OCI-LY7 (cell line): ENCODE measurements at regions not wholly inside any gene's neighbourhood (a gene's known extent, or its start where the extent isn't known, plus 50 kb on each side); places are given as distances from the start of the nearest gene placed in this dataset.

Experiments used
- BruUV-seq: library from RNA; stranded (reverse); fragments of 400-500 nt; replicated peaks from 2 replicates; lab custom pipeline; 2021; lab: Mats Ljungman, UMichigan
- CTCF ChIA-PET: fragments of 300-600 bp; sonication (Branson Sonifier 250); formaldehyde crosslinking; loops from one replicate; lab custom pipeline; 2022; ENCODE audit warnings: antibody characterized with exemption; ENCODE audit not compliant: unreplicated experiment; lab: Charles Lee
- POLR2A ChIA-PET: fragments of 300-600 bp; sonication (Branson Sonifier 250); formaldehyde crosslinking; loops from one replicate; lab custom pipeline; 2022; ENCODE audit warnings: antibody characterized with exemption; lab: Charles Lee
- DNase-seq: peaks from one replicate; pipeline ENCODE4 v3.0.0-alpha.2; 2015; ENCODE audit warnings: low spot score
- H2AFZ ChIP-seq: fragments of 200-600 bp; sonication (generic), shearing (Covaris generic); 2 replicates; pipeline ENCODE4 v1.6.1; 2014; ENCODE audit warnings: mild to moderate bottlenecking, antibody characterized with exemption, low read length, moderate library complexity
- H3K27ac ChIP-seq: fragments of 200-600 bp; sonication (generic); 2 replicates; pipeline ENCODE4 v1.5.1; 2014; ENCODE audit warnings: mixed run types, low read depth, mild to moderate bottlenecking, moderate library complexity, low read length, inconsistent platforms; ENCODE audit not compliant: poor library complexity, severe bottlenecking
- H3K36me3 ChIP-seq: fragments of 200-600 bp; sonication (generic); 2 replicates; pipeline ENCODE4 v1.6.1; 2014; ENCODE audit warnings: mild to moderate bottlenecking, antibody characterized with exemption, low read length, moderate library complexity, mixed read lengths; ENCODE audit not compliant: insufficient read depth
- H3K4me1 ChIP-seq: fragments of 200-600 bp; sonication (generic); 2 replicates; pipeline ENCODE4 v1.5.1; 2014; ENCODE audit warnings: mild to moderate bottlenecking, low read length; ENCODE audit not compliant: insufficient read depth, poor library complexity, severe bottlenecking
- H3K4me2 ChIP-seq: fragments of 200-600 bp; sonication (generic); 2 replicates; pipeline ENCODE4 v1.6.1; 2014; ENCODE audit warnings: mild to moderate bottlenecking, low read length
- H3K4me3 ChIP-seq: fragments of 200-600 bp; sonication (generic); 2 replicates; pipeline ENCODE4 v1.5.1; 2014; ENCODE audit warnings: mild to moderate bottlenecking, low read depth, low read length; ENCODE audit not compliant: poor library complexity, severe bottlenecking
- H3K79me2 ChIP-seq: fragments of 200-600 bp; sonication (generic); 2 replicates; pipeline ENCODE4 v1.6.1; 2016; ENCODE audit warnings: low read depth, mild to moderate bottlenecking, low read length, moderate library complexity, mixed read lengths; ENCODE audit not compliant: insufficient read depth
- H3K9me2 ChIP-seq: fragments of 200-600 bp; sonication (generic); 2 replicates; pipeline ENCODE4 v1.6.1; 2016; ENCODE audit warnings: mild to moderate bottlenecking, low read length, mixed read lengths; ENCODE audit not compliant: insufficient read depth
- H3K9me3 ChIP-seq: fragments of 200-600 bp; sonication (generic); 2 replicates; pipeline ENCODE4 v1.6.1; 2014; ENCODE audit warnings: mild to moderate bottlenecking, mixed run types, low read length, mixed read lengths
- H4K20me1 ChIP-seq: fragments of 200-600 bp; sonication (generic); 2 replicates; pipeline ENCODE4 v1.6.1; 2014; ENCODE audit warnings: mild to moderate bottlenecking, antibody characterized with exemption, low read length, moderate library complexity, mixed read lengths; ENCODE audit not compliant: insufficient read depth
- EZH2phosphoT487 ChIP-seq: fragments of 200-600 bp; sonication (generic); IDR thresholded peaks from 2 replicates; pipeline ENCODE4 v1.6.1; 2018; ENCODE audit warnings: low read depth, borderline replicate concordance, mild to moderate bottlenecking, mixed run types, antibody characterized with exemption, low read length, moderate library complexity, mixed read lengths
- intact Hi-C: fragments of 100-400 bp; cut with micrococcal nuclease; formaldehyde crosslinking; loops from one replicate; pipeline ENCODE4 v1.10.0; 2022; ENCODE audit not compliant: unreplicated experiment
- TF ChIP-seq, protein P1 (sequence below): fragments of 200-600 bp; sonication (generic); conservative IDR thresholded peaks from 2 replicates; pipeline ENCODE4 v1.5.1; 2014; ENCODE audit warnings: mild to moderate bottlenecking, antibody characterized with exemption, low read length, moderate library complexity, mixed read lengths

GRCh38 chr4:126853715-126854114 is 779.0 kb upstream of the INTU start:
- ChIA-PET CTCF (no interaction called here), POLR2A (interaction anchor here (0.7 to 1.9 kb wide), 4 partner anchors 11 to 54 kb away, joined by 3 to 6 read pairs (median 4); no protein-coding TSS in a partner anchor)
- H3K4me2 ChIP-seq = no peak overlapping the region
- H3K4me1 ChIP-seq = peaks cover 5% of the 10 kb centered on the region
- no peaks in the 10 kb centered on the region for H3K9me2 ChIP-seq
- H3K9me3 ChIP-seq = no peaks in the 10 kb centered on the region
- no peaks in the 10 kb centered on the region for H3K36me3 ChIP-seq
- TF ChIP-seq EZH2phosphoT487 = no peak
- TF ChIP-seq, protein P1, sequence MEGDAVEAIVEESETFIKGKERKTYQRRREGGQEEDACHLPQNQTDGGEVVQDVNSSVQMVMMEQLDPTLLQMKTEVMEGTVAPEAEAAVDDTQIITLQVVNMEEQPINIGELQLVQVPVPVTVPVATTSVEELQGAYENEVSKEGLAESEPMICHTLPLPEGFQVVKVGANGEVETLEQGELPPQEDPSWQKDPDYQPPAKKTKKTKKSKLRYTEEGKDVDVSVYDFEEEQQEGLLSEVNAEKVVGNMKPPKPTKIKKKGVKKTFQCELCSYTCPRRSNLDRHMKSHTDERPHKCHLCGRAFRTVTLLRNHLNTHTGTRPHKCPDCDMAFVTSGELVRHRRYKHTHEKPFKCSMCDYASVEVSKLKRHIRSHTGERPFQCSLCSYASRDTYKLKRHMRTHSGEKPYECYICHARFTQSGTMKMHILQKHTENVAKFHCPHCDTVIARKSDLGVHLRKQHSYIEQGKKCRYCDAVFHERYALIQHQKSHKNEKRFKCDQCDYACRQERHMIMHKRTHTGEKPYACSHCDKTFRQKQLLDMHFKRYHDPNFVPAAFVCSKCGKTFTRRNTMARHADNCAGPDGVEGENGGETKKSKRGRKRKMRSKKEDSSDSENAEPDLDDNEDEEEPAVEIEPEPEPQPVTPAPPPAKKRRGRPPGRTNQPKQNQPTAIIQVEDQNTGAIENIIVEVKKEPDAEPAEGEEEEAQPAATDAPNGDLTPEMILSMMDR = no peak
- no peak overlapping the region for H2AFZ ChIP-seq
- H3K27ac ChIP-seq = no peak overlapping the region
- DNase-seq = no peak
- intact Hi-C loops = no loop called here
- no peaks in the 10 kb centered on the region for H3K79me2 ChIP-seq
- BruUV-seq = no TSS peak
- no peak overlapping the region for H3K4me3 ChIP-seq
- H4K20me1 ChIP-seq = no peaks in the 10 kb centered on the region

DNA sequence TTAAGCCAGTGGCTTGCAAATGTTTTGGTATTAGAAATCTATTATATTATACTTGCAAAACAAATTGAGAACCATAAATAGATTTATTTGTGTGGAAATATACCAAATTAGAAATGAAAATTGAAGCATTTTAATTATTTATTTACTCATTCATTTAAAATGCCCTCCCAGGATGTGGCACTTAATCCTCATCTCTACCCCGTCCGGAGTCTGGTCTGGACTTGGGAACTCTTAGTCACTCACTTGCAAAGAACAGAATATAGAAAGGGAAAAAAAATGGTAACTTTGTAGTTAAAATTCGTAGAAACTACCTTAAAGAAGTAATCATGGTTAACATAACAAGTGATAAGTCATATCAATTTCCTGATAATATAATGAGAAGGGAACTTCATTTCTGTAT is 775.9 kb upstream of the INTU start:
- peaks cover 5% of the 10 kb centered on the region for H3K4me1 ChIP-seq
- BruUV-seq = no TSS peak
- TF ChIP-seq EZH2phosphoT487 = no peak
- no peaks in the 10 kb centered on the region for H3K9me2 ChIP-seq
- H3K4me2 ChIP-seq = no peak overlapping the region
- H3K79me2 ChIP-seq = no peaks in the 10 kb centered on the region
- DNase-seq = no peak
- no peak overlapping the region for H2AFZ ChIP-seq
- H4K20me1 ChIP-seq = no peaks in the 10 kb centered on the region
- no peaks in the 10 kb centered on the region for H3K9me3 ChIP-seq
- H3K4me3 ChIP-seq = no peak overlapping the region
- intact Hi-C loops = no loop called here
- CTCF ChIA-PET = no interaction called here
- POLR2A ChIA-PET = no interaction called here
- no peak overlapping the region for H3K27ac ChIP-seq
- H3K36me3 ChIP-seq = no peaks in the 10 kb centered on the region

- CTCF ChIA-PET = no interaction called here
- H3K4me1 ChIP-seq = no peaks in the 10 kb centered on the region
- H3K27ac ChIP-seq = no peak overlapping the region
- H3K36me3 ChIP-seq = no peaks in the 10 kb centered on the region
- H4K20me1 ChIP-seq = no peaks in the 10 kb centered on the region
- no peak overlapping the region for H2AFZ ChIP-seq
- DNase-seq = no peak
- BruUV-seq = no TSS peak
- no peak overlapping the region for H3K4me3 ChIP-seq
- no peak overlapping the region for H3K4me2 ChIP-seq
- POLR2A ChIA-PET = no interaction called here
- no peaks in the 10 kb centered on the region for H3K9me2 ChIP-seq
- TF ChIP-seq, protein P1 = no peak
- no peak for TF ChIP-seq EZH2phosphoT487
- no peaks in the 10 kb centered on the region for H3K9me3 ChIP-seq
- H3K79me2 ChIP-seq = no peaks in the 10 kb centered on the region
- intact Hi-C loops = no loop called here
Observed at GRCh38 chr4:126859314-126859713, 773.4 kb upstream of the INTU start.
